ENCODE measurements at regions not wholly inside any gene's neighbourhood (a gene's known extent, or its start where the extent isn't known, plus 50 kb on each side); places are given as distances from the start of the nearest gene placed in this dataset.

GRCh38 chr2:13005048-13005447 lies 288.3 kb downstream of the TRIB2 start:
- TF ChIP-seq MAX (IDR thresholded peaks at IDR 0.05) (no peak), TEAD4 (IDR thresholded peaks at IDR 0.05) (no peak), TAF1 (IDR thresholded peaks at IDR 0.05; ENCODE audit: low read depth) (no peak), CEBPB (IDR thresholded peaks at IDR 0.05) (no peak)

All from Ishikawa (cell line).